Pancreas (tissue), 10 donors: ENCODE measurements at regions not wholly inside any gene's neighbourhood (a gene's known extent, or its start where the extent isn't known, plus 50 kb on each side); places are given as distances from the start of the nearest gene placed in this dataset.

Experiments used
- ATAC-seq, 4 donors: fragments of 200-7000 bp; cut with Tn5 transposase; one replicate each; pipeline versions ENCODE4 v1.8.0 to v1.9.1; 2020; ENCODE audit warnings: mild to moderate bottlenecking in 4 of 4, moderate library complexity in 4 of 4
- DNase-seq, 6 donors: peaks; one replicate each; pipeline ENCODE4 v3.0.0-alpha.2; 2020
- FAIRE-seq: peaks from 2 replicates; lab custom pipeline; 2012; peaks lifted over from hg19 to GRCh38; lab: Jason Lieb, UNC
- H3K27ac ChIP-seq, 4 donors: fragments of 200-600 bp; sonication (generic); 1 replicate in 3 of 4; 2 replicates in 1 of 4; pipeline versions ENCODE4 v1.5.0 to v1.8.0; 2020
- H3K27me3 ChIP-seq, 4 donors: fragments of 200-600 bp; one replicate each; pipeline ENCODE4 v1.8.0; 2021
- H3K36me3 ChIP-seq, 3 donors: fragments of 200-600 bp; sonication (generic) in 1 of 3; one replicate each; pipeline versions ENCODE4 v1.5.0 to v1.8.0; 2020 to 2021
- H3K4me1 ChIP-seq, 3 donors: fragments of 200-600 bp; one replicate each; pipeline ENCODE4 v1.8.0; 2021
- H3K4me3 ChIP-seq, 4 donors: fragments of 200-600 bp; sonication (generic) in 2 of 4; one replicate each; pipeline versions ENCODE4 v1.5.0 to v1.8.0; 2020 to 2021
- H3K9me3 ChIP-seq, 4 donors: fragments of 200-600 bp; one replicate each; pipeline ENCODE4 v1.8.0; 2021
- WGBS, 2 donors: extraction: QIAGEN DNeasy Blood & Tissue Kit; methylation state at CpG; one replicate each; pipeline ENCODE4 v1.1.7; 2013; 5-methylcytosine and 5-hydroxymethylcytosine counted together
- intact Hi-C, 3 donors: fragments of 100-400 bp; cut with DNase I; formaldehyde crosslinking; loops; one replicate each; pipeline versions ENCODE4 v1.11.1 to v1.14.2; 2022
- TF ChIP-seq, protein P1 (sequence below), 4 donors: fragments of 200-600 bp; sonication (generic) in 3 of 4; IDR thresholded peaks; one replicate each; pipeline versions ENCODE4 v1.5.0 to v1.8.0; 2021; ENCODE audit warnings: antibody characterized with exemption in 4 of 4
- donor health status: healthy with polysubstance abuse.
- donor health status: DM: no; HTN: no; CAD: no; lungs with moderate emphysema.
- donor health status: DM: no; HTN: no; CAD: no.
- donor health status: control.
- donor health status: control.
- donor health status: Bipolar disorder and iron deficiency.
- donor health status: DM: yes; HTN: yes; CAD: no.
- donor health status: DM: no; HTN: no; CAD: no.
- donor health status: DM: no; HTN: no; CAD: no.
- donor health status: DM: yes; HTN: yes; CAD: no.

DNA sequence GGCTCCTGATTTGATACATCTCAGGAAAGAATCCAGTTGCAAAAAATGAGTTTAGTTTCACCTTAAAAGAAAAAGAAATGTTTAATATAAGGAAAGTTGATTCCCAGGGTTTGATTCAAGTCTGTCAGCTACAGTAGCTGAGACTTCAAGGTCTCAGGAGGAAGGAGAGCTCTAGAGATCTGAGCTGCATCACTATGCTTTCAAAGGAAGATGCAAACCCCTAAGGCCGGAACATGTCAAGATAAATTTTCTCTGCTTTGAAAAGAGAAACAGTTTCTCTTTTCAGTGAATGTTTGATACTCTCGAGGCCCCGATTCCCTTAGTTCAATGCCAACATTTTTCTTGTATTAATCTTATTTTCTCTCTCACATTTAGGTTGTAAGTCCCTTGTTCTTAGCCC, 128.6 kb downstream of the RGPD3 start:
- no peak overlapping the region for H3K4me3 ChIP-seq
- no peak for FAIRE-seq
- intact Hi-C loops, result no loop called here
- no peaks in the 10 kb centered on the region for H3K4me1 ChIP-seq
- DNase-seq, result no peak
- H3K27ac ChIP-seq, result no peak overlapping the region
- no peak for ATAC-seq
- TF ChIP-seq, protein P1, sequence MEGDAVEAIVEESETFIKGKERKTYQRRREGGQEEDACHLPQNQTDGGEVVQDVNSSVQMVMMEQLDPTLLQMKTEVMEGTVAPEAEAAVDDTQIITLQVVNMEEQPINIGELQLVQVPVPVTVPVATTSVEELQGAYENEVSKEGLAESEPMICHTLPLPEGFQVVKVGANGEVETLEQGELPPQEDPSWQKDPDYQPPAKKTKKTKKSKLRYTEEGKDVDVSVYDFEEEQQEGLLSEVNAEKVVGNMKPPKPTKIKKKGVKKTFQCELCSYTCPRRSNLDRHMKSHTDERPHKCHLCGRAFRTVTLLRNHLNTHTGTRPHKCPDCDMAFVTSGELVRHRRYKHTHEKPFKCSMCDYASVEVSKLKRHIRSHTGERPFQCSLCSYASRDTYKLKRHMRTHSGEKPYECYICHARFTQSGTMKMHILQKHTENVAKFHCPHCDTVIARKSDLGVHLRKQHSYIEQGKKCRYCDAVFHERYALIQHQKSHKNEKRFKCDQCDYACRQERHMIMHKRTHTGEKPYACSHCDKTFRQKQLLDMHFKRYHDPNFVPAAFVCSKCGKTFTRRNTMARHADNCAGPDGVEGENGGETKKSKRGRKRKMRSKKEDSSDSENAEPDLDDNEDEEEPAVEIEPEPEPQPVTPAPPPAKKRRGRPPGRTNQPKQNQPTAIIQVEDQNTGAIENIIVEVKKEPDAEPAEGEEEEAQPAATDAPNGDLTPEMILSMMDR (IDR thresholded peaks at IDR 0.05), result no peak
- H3K9me3 ChIP-seq, result no peaks in the 10 kb centered on the region
- 68 to 77% methylated on average over 3 of the region's 3 CpGs for WGBS, 2 donors
- no peaks in the 10 kb centered on the region for H3K36me3 ChIP-seq
- H3K27me3 ChIP-seq, result no peaks in the 10 kb centered on the region

- WGBS, 2 donors, result 77 to 86% methylated on average over 5 of the region's 5 CpGs
- FAIRE-seq, result no peak
- Histone ChIP-seq H3K9me3 (no peaks in the 10 kb centered on the region), H3K4me3 (no peak overlapping the region), H3K27ac (no peak overlapping the region), H3K36me3 (no peaks in the 10 kb centered on the region), H3K27me3 (no peaks in the 10 kb centered on the region), H3K4me1 (no peaks in the 10 kb centered on the region)
- no peak for DNase-seq
- TF ChIP-seq, protein P1 (IDR thresholded peaks at IDR 0.05), result no peak
- ATAC-seq, result no peak
- intact Hi-C loops, result no loop called here
These were observed 129.1 kb downstream of the RGPD3 start for GRCh38 chr2:106339132-106339531.

GRCh38 chr2:106338043-106338442, 130.2 kb downstream of the RGPD3 start:
- FAIRE-seq, result no peak
- no peak for DNase-seq
- intact Hi-C loops, result no loop called here
- Histone ChIP-seq H3K36me3 (no peaks in the 10 kb centered on the region), H3K27me3 (no peaks in the 10 kb centered on the region), H3K4me1 (no peaks in the 10 kb centered on the region), H3K27ac (no peak overlapping the region), H3K4me3 (no peak overlapping the region), H3K9me3 (no peaks in the 10 kb centered on the region)
- TF ChIP-seq, protein P1 (IDR thresholded peaks at IDR 0.05), result no peak
- no peak for ATAC-seq
- 69 to 74% methylated on average over 5 of the region's 5 CpGs for WGBS, 2 donors

DNA sequence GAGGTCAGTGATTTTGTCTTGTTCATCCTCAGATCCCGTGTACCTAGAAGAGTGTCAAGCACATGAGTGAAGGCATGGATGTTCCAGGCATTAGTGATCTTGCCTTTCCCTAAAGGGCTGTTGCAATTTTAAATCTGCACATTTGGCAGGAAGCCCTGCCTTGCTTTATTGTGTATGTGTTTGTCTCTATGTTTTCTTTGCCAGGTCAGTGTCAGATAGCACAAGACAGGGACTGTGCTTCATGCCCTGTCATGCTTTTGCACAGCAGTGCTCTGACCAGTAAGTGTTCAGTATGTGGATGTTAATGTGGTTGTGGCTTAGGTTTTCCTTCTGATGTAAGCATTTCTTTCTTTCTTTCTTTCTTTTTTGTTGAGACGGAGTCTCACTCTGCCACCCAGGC, 131.5 kb downstream of the RGPD3 start:
- DNase-seq (no peak), FAIRE-seq (no peak), ATAC-seq (no peak)
- TF ChIP-seq, protein P1 (IDR thresholded peaks at IDR 0.05), result no peak
- H3K36me3 ChIP-seq, result no peaks in the 10 kb centered on the region
- intact Hi-C loops, result no loop called here
- H3K27ac ChIP-seq, result no peak overlapping the region
- H3K4me1 ChIP-seq, result no peaks in the 10 kb centered on the region
- no peaks in the 10 kb centered on the region for H3K9me3 ChIP-seq
- WGBS, 2 donors, result 52 to 63% methylated on average over 2 of the region's 2 CpGs
- no peak overlapping the region for H3K4me3 ChIP-seq
- H3K27me3 ChIP-seq, result no peaks in the 10 kb centered on the region

GRCh38 chr2:106336108-106336507, 132.1 kb downstream of the RGPD3 start:
- no peak for DNase-seq
- no peak for ATAC-seq
- TF ChIP-seq, protein P1 (IDR thresholded peaks at IDR 0.05), result no peak
- H3K4me3 ChIP-seq, result no peak overlapping the region
- no peaks in the 10 kb centered on the region for H3K27me3 ChIP-seq
- FAIRE-seq, result no peak
- no peaks in the 10 kb centered on the region for H3K4me1 ChIP-seq
- H3K27ac ChIP-seq, result no peak overlapping the region
- intact Hi-C loops, result no loop called here
- H3K9me3 ChIP-seq, result no peaks in the 10 kb centered on the region
- 64 to 85% methylated on average over 4 of the region's 4 CpGs for WGBS, 2 donors
- H3K36me3 ChIP-seq, result no peaks in the 10 kb centered on the region
